Gastroesophageal sphincter (tissue), 4 donors: ENCODE measurements at regions not wholly inside any gene's neighbourhood (a gene's known extent, or its start where the extent isn't known, plus 50 kb on each side); places are given as distances from the start of the nearest gene placed in this dataset.

Experiments
- ATAC-seq: fragments of 150-250 bp; one replicate; pipeline ENCODE4 v1.9.1; 2016; ENCODE audit warnings: mild to moderate bottlenecking, moderate library complexity
- H3K27ac ChIP-seq, 4 donors: fragments of 200-600 bp; sonication (generic) in 3 of 4; 1 replicate in 3 of 4; 2 replicates in 1 of 4; pipeline ENCODE4 v1.5.1; 2016 to 2019
- H3K27me3 ChIP-seq: fragments of 200-600 bp; sonication (generic); one replicate; pipeline ENCODE4 v1.5.1; 2019
- H3K36me3 ChIP-seq, 2 donors: fragments of 200-600 bp; sonication (generic); one replicate each; pipeline ENCODE4 v1.5.1; 2019; ENCODE audit warnings: control low read depth in 1 of 2
- H3K4me1 ChIP-seq, 3 donors: fragments of 200-600 bp; sonication (generic); 1 replicate in 2 of 3; 2 replicates in 1 of 3; pipeline ENCODE4 v1.5.1; 2016 to 2019; ENCODE audit warnings: control low read depth in 2 of 3
- H3K4me3 ChIP-seq, 2 donors: fragments of 200-600 bp; sonication (generic); one replicate each; pipeline ENCODE4 v1.5.1; 2019; ENCODE audit warnings: mild to moderate bottlenecking in 1 of 2, moderate library complexity in 1 of 2
- H3K9me3 ChIP-seq, 3 donors: fragments of 200-600 bp; sonication (generic); one replicate each; pipeline ENCODE4 v1.5.1; 2017 to 2019; ENCODE audit warnings: control low read depth in 2 of 3
- EP300 ChIP-seq: sonication (generic); formaldehyde crosslinking; IDR thresholded peaks from one replicate; pipeline ENCODE4 v1.6.1; 2017; ENCODE audit warnings: antibody characterized with exemption, mild to moderate bottlenecking
- POLR2A ChIP-seq, 2 donors: fragments of 450-650 bp; IDR thresholded peaks; one replicate each; pipeline ENCODE4 v1.6.1; 2017; ENCODE audit warnings: antibody characterized with exemption in 2 of 2, mild to moderate bottlenecking in 2 of 2, moderate library complexity in 1 of 2
- POLR2AphosphoS5 ChIP-seq: sonication (generic); formaldehyde crosslinking; IDR thresholded peaks from one replicate; pipeline ENCODE4 v1.6.1; 2017; ENCODE audit warnings: antibody characterized with exemption
- WGBS, 2 donors: methylation state at CpG; one replicate each; pipeline ENCODE4 v1.1.5; 2018; ENCODE audit warnings: low coverage in 1 of 2; 5-methylcytosine and 5-hydroxymethylcytosine counted together
- TF ChIP-seq, protein P1 (sequence below), 4 experiments: fragments of 200-600 bp in 2 of 4; fragments of 450-650 bp in 2 of 4; sonication (generic) in 1 of 4; IDR thresholded peaks; one replicate each; pipeline ENCODE4 v1.5.1; 2017 to 2019; ENCODE audit warnings: antibody characterized with exemption in 4 of 4, mild to moderate bottlenecking in 2 of 4, moderate library complexity in 2 of 4

- Histone ChIP-seq H3K36me3 (no peaks in the 10 kb centered on the region), H3K4me1 (no peaks in the 10 kb centered on the region), H3K27me3 (no peaks in the 10 kb centered on the region), H3K9me3 (no peaks in the 10 kb centered on the region), H3K4me3 (no peak overlapping the region), H3K27ac (no peak overlapping the region)
- 49 to 82% methylated on average over 2 to 5 of the region's 5 CpGs for WGBS, 2 donors
- no peak for ATAC-seq
- no peak for TF ChIP-seq POLR2AphosphoS5
- TF ChIP-seq POLR2A (IDR thresholded peaks at IDR 0.05): no peak
- TF ChIP-seq, protein P1, sequence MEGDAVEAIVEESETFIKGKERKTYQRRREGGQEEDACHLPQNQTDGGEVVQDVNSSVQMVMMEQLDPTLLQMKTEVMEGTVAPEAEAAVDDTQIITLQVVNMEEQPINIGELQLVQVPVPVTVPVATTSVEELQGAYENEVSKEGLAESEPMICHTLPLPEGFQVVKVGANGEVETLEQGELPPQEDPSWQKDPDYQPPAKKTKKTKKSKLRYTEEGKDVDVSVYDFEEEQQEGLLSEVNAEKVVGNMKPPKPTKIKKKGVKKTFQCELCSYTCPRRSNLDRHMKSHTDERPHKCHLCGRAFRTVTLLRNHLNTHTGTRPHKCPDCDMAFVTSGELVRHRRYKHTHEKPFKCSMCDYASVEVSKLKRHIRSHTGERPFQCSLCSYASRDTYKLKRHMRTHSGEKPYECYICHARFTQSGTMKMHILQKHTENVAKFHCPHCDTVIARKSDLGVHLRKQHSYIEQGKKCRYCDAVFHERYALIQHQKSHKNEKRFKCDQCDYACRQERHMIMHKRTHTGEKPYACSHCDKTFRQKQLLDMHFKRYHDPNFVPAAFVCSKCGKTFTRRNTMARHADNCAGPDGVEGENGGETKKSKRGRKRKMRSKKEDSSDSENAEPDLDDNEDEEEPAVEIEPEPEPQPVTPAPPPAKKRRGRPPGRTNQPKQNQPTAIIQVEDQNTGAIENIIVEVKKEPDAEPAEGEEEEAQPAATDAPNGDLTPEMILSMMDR (IDR thresholded peaks at IDR 0.05): no peak
- TF ChIP-seq EP300: no peak
Observed at GRCh38 chr3:104785947-104786346, 580.8 kb upstream of the ALCAM start.

DNA sequence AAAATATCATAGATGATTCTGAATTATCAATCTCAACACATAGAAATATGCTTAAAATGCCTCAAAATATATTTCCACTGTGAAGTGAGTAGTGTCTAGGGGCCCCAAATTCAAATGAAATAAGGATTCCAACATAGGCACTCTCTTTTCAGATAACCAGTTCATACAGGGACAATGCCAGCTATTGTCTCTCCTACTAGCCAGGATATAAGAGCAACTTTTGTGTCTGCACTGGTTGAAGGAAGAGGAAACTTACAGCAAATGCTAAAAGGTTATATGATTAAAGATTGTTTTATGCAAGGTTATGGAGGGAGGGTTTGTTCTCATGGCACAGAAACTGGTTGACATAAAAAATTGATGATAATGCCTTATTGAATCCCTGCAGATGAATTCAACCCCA, 579.4 kb upstream of the ALCAM start:
- Histone ChIP-seq H3K4me3 (no peak overlapping the region), H3K36me3 (no peaks in the 10 kb centered on the region), H3K27me3 (no peaks in the 10 kb centered on the region), H3K4me1 (no peaks in the 10 kb centered on the region), H3K9me3 (no peaks in the 10 kb centered on the region), H3K27ac (no peak overlapping the region)
- no peak for TF ChIP-seq POLR2AphosphoS5
- TF ChIP-seq, protein P1 (IDR thresholded peaks at IDR 0.05): no peak
- no peak for TF ChIP-seq POLR2A (IDR thresholded peaks at IDR 0.05)
- TF ChIP-seq EP300: no peak
- ATAC-seq: no peak

DNA sequence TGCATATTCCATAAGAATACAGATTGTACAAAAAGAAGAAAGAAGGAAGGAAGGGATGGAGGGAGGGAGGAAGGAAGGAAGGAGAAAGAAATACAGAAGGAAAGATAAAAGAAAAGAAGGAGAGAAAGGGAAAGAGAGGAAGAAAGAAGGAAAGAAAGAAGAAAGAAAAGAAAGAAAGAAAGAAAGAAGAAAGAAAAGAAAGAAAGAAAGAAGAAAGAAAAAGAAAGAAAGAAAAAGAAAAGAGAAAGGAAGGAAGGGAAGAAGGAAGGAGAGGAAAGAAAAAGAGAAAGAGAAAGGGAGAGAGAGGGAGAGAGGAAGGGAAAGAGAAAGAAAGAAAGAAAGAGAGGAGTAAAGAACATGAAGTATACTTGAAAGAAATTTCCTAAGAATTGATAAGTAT, 577.9 kb upstream of the ALCAM start:
- ATAC-seq: no peak
- no peaks in the 10 kb centered on the region for H3K4me1 ChIP-seq
- TF ChIP-seq EP300 (no peak), POLR2A (IDR thresholded peaks at IDR 0.05) (no peak), POLR2AphosphoS5 (no peak)
- TF ChIP-seq, protein P1 (IDR thresholded peaks at IDR 0.05): no peak
- H3K27me3 ChIP-seq: no peaks in the 10 kb centered on the region
- no peaks in the 10 kb centered on the region for H3K36me3 ChIP-seq
- no peak overlapping the region for H3K4me3 ChIP-seq
- H3K9me3 ChIP-seq: no peaks in the 10 kb centered on the region
- H3K27ac ChIP-seq: no peak overlapping the region

DNA sequence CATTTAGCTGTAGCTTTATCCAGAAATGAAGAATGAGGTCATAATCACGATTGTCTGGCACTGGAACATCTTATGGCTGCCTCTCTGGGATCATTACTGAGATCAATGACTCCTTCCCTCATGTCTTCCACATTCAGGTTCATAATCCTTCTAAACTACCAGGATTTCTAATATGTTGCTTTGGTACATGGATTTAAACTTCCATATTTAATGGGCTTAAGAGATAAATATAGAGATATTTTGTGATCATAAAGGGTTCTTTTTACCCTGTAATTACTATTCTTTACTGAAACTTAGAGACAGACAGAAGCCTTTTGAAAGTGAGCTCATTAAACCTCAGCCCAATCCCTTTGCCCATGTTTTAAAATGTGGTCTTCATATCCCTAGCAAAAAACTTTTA, 575.4 kb upstream of the ALCAM start:
- H3K27ac ChIP-seq: no peak overlapping the region
- TF ChIP-seq POLR2AphosphoS5: no peak
- no peak for TF ChIP-seq EP300
- TF ChIP-seq, protein P1 (IDR thresholded peaks at IDR 0.05): no peak
- no peak for TF ChIP-seq POLR2A (IDR thresholded peaks at IDR 0.05)
- H3K27me3 ChIP-seq: no peaks in the 10 kb centered on the region
- H3K4me1 ChIP-seq: no peaks in the 10 kb centered on the region
- 36 to 54% methylated on average over 1 of the region's 1 CpG for WGBS, 2 donors
- no peaks in the 10 kb centered on the region for H3K36me3 ChIP-seq
- H3K9me3 ChIP-seq: no peaks in the 10 kb centered on the region
- no peak overlapping the region for H3K4me3 ChIP-seq
- no peak for ATAC-seq

GRCh38 chr3:104796556-104796955, 570.2 kb upstream of the ALCAM start:
- no peaks in the 10 kb centered on the region for H3K36me3 ChIP-seq
- H3K4me3 ChIP-seq: no peak overlapping the region
- no peaks in the 10 kb centered on the region for H3K9me3 ChIP-seq
- no peaks in the 10 kb centered on the region for H3K4me1 ChIP-seq
- no peaks in the 10 kb centered on the region for H3K27me3 ChIP-seq
- no peak for ATAC-seq
- WGBS, 2 donors: 67 to 83% methylated on average over 5 of the region's 5 CpGs
- no peak overlapping the region for H3K27ac ChIP-seq
- TF ChIP-seq, protein P1 (IDR thresholded peaks at IDR 0.05): no peak
- TF ChIP-seq EP300 (no peak), POLR2AphosphoS5 (no peak), POLR2A (IDR thresholded peaks at IDR 0.05) (no peak)
